GM12892 (cell line): ENCODE measurements at regions not wholly inside any gene's neighbourhood (a gene's known extent, or its start where the extent isn't known, plus 50 kb on each side); places are given as distances from the start of the nearest gene placed in this dataset.

Experiments used
- POLR2A ChIP-seq: IDR thresholded peaks from 2 replicates; pipeline ENCODE4 v1.6.1; 2011; ENCODE audit warnings: low read depth, low read length, control low read depth
- POLR2AphosphoS5 ChIP-seq: IDR thresholded peaks from 2 replicates; pipeline ENCODE4 v1.6.1; 2011; ENCODE audit warnings: low read depth, low read length, control low read depth

GRCh38 chr2:106631281-106631680, 144.1 kb downstream of the CD8B2 start:
- TF ChIP-seq POLR2A (no peak), POLR2AphosphoS5 (no peak)
